H9 (cell line): ENCODE measurements at regions not wholly inside any gene's neighbourhood (a gene's known extent, or its start where the extent isn't known, plus 50 kb on each side); places are given as distances from the start of the nearest gene placed in this dataset.

Experiments
- DNase-seq: peaks from one replicate; pipeline ENCODE4 v3.0.0-alpha.2; 2017
- H2AFZ ChIP-seq: one replicate; pipeline ENCODE4 v1.6.1; 2013; ENCODE audit warnings: mild to moderate bottlenecking, low read length, control low read depth, moderate library complexity
- H2AK5ac ChIP-seq: 2 replicates; pipeline ENCODE4 v1.6.1; 2013; ENCODE audit warnings: low read length, control low read depth, mixed read lengths; ENCODE audit not compliant: insufficient read length
- H2BK120ac ChIP-seq: one replicate; pipeline ENCODE4 v1.6.1; 2013; ENCODE audit warnings: low read depth, mild to moderate bottlenecking, low read length, control low read depth, inconsistent platforms; ENCODE audit not compliant: poor library complexity, severe bottlenecking
- H2BK12ac ChIP-seq: 2 replicates; pipeline ENCODE4 v1.6.1; 2013; ENCODE audit warnings: low read length, control low read depth, mixed read lengths, low read depth; ENCODE audit not compliant: insufficient read length
- H2BK15ac ChIP-seq: 2 replicates; pipeline ENCODE4 v1.6.1; 2013; ENCODE audit warnings: low read depth, low read length, control low read depth
- H2BK20ac ChIP-seq: one replicate; pipeline ENCODE4 v1.6.1; 2013; ENCODE audit warnings: low read depth, mild to moderate bottlenecking, low read length, control low read depth, inconsistent platforms; ENCODE audit not compliant: poor library complexity, severe bottlenecking
- H2BK5ac ChIP-seq: 2 replicates; pipeline ENCODE4 v1.6.1; 2013; ENCODE audit warnings: low read length, control low read depth, mixed read lengths; ENCODE audit not compliant: insufficient read length
- H3K14ac ChIP-seq: 2 replicates; pipeline ENCODE4 v1.6.1; 2013; ENCODE audit warnings: low read length, control low read depth; ENCODE audit not compliant: insufficient read depth
- H3K18ac ChIP-seq: 2 replicates; pipeline ENCODE4 v1.6.1; 2013; ENCODE audit warnings: low read depth, mild to moderate bottlenecking, mixed read lengths, low read length, control low read depth; ENCODE audit not compliant: insufficient read length
- H3K23ac ChIP-seq: 2 replicates; pipeline ENCODE4 v1.6.1; 2013; ENCODE audit warnings: low read length, control low read depth, mixed read lengths, low read depth; ENCODE audit not compliant: insufficient read length
- H3K23me2 ChIP-seq: 2 replicates; pipeline ENCODE4 v1.6.1; 2013; ENCODE audit warnings: low read depth, mild to moderate bottlenecking, mixed read lengths, low read length, control low read depth; ENCODE audit not compliant: insufficient read length, poor library complexity, severe bottlenecking
- H3K27ac ChIP-seq: 2 replicates; pipeline ENCODE4 v1.5.1; 2013; ENCODE audit warnings: low read length, control low read depth, mixed read lengths, low read depth; ENCODE audit not compliant: insufficient read length
- H3K27me3 ChIP-seq: 2 replicates; pipeline ENCODE4 v1.6.1; 2013; ENCODE audit warnings: low read length, control low read depth, inconsistent platforms; ENCODE audit not compliant: insufficient read depth
- H3K4ac ChIP-seq: 2 replicates; pipeline ENCODE4 v1.6.1; 2013; ENCODE audit warnings: low read depth, mild to moderate bottlenecking, control low read depth, inconsistent platforms, low read length, moderate library complexity
- H3K4me1 ChIP-seq: 2 replicates; pipeline ENCODE4 v1.6.1; 2013; ENCODE audit warnings: low read length, control low read depth, inconsistent platforms; ENCODE audit not compliant: insufficient read depth
- H3K4me2 ChIP-seq: 2 replicates; pipeline ENCODE4 v1.6.1; 2013; ENCODE audit warnings: low read length, control low read depth, mixed read lengths; ENCODE audit not compliant: insufficient read length, insufficient read depth
- H3K56ac ChIP-seq: 2 replicates; pipeline ENCODE4 v1.6.1; 2013; ENCODE audit warnings: low read depth, mild to moderate bottlenecking, mixed read lengths, low read length, control low read depth; ENCODE audit not compliant: insufficient read length
- H3K79me1 ChIP-seq: 2 replicates; pipeline ENCODE4 v1.6.1; 2013; ENCODE audit warnings: low read depth, mild to moderate bottlenecking, moderate library complexity, low read length, control low read depth, inconsistent platforms; ENCODE audit not compliant: insufficient read depth, poor library complexity, severe bottlenecking
- H3K79me2 ChIP-seq: 2 replicates; pipeline ENCODE4 v1.6.1; 2013; ENCODE audit warnings: low read length, control low read depth, inconsistent platforms; ENCODE audit not compliant: insufficient read depth
- H3K9ac ChIP-seq: 2 replicates; pipeline ENCODE4 v1.6.1; 2013; ENCODE audit warnings: low read length, control low read depth, mixed read lengths; ENCODE audit not compliant: insufficient read length; ENCODE audit errors: extremely low read depth
- H3K9me3 ChIP-seq: one replicate; pipeline ENCODE4 v1.6.1; 2013; ENCODE audit warnings: low read depth, low read length, inconsistent platforms; ENCODE audit not compliant: control insufficient read depth
- H3T11ph ChIP-seq: one replicate; pipeline ENCODE4 v1.6.1; 2013; ENCODE audit warnings: mild to moderate bottlenecking, low read length, control low read depth, inconsistent platforms
- H4K20me1 ChIP-seq: one replicate; pipeline ENCODE4 v1.6.1; 2013; ENCODE audit not compliant: control insufficient read depth, insufficient read length, insufficient read depth
- H4K5ac ChIP-seq: 2 replicates; pipeline ENCODE4 v1.6.1; 2013; ENCODE audit warnings: low read depth, mild to moderate bottlenecking, mixed read lengths, low read length, control low read depth; ENCODE audit not compliant: insufficient read length
- H4K8ac ChIP-seq: replicated peaks from 2 replicates; pipeline ENCODE4 v1.6.1; 2013; ENCODE audit warnings: low read length, control low read depth, mixed read lengths, low read depth; ENCODE audit not compliant: insufficient read length
- H4K91ac ChIP-seq: 2 replicates; pipeline ENCODE4 v1.6.1; 2013; ENCODE audit warnings: low read depth, mild to moderate bottlenecking, moderate library complexity, mixed read lengths, low read length, control low read depth; ENCODE audit not compliant: insufficient read length
- H3K27ac Mint-ChIP-seq, 3 experiments: 2 replicates in 2 of 3; 3 replicates in 1 of 3; pipeline ENCODE4 v1.8.0; 2020 to 2021; ENCODE audit warnings: mixed read lengths in 3 of 3, mild to moderate bottlenecking in 1 of 3, moderate library complexity in 1 of 3
- H3K27me3 Mint-ChIP-seq: 2 replicates; pipeline ENCODE4 v1.8.0; 2021; ENCODE audit warnings: low read depth, mild to moderate bottlenecking, moderate library complexity, mixed read lengths
- H3K36me3 Mint-ChIP-seq, 3 experiments: 2 replicates in 2 of 3; 3 replicates in 1 of 3; pipeline ENCODE4 v1.8.0; 2020 to 2021; ENCODE audit warnings: low read depth in 3 of 3, mixed read lengths in 3 of 3; ENCODE audit not compliant: insufficient read depth in 1 of 3
- H3K4me1 Mint-ChIP-seq, 2 experiments: 2 replicates each; pipeline ENCODE4 v1.8.0; 2020; ENCODE audit warnings: mixed read lengths in 2 of 2
- H3K4me3 Mint-ChIP-seq, 2 experiments: 2 replicates in 1 of 2; 3 replicates in 1 of 2; pipeline ENCODE4 v1.8.0; 2020 to 2021; ENCODE audit warnings: mild to moderate bottlenecking in 2 of 2, mixed read lengths in 2 of 2, moderate library complexity in 1 of 2
- H3K9me3 Mint-ChIP-seq, 2 experiments: 2 replicates in 1 of 2; 3 replicates in 1 of 2; pipeline ENCODE4 v1.8.0; 2020; ENCODE audit warnings: mild to moderate bottlenecking in 2 of 2, mixed read lengths in 2 of 2, moderate library complexity in 1 of 2
- CTCF ChIP-seq: fragments of 200-600 bp; sonication (generic); conservative IDR thresholded peaks from 3 replicates; pipeline ENCODE4 v1.8.0; 2021; ENCODE audit warnings: antibody characterized with exemption, mild to moderate bottlenecking

- Histone ChIP-seq H3K23me2 (no peaks in the 10 kb centered on the region), H2BK12ac (no peak overlapping the region), H2BK15ac (no peak overlapping the region), H2BK5ac (no peak overlapping the region), H3K4me1 (no peaks in the 10 kb centered on the region), H4K5ac (no peak overlapping the region), H3K27ac (no peak overlapping the region), H3K4ac (no peak overlapping the region), H3K9ac (no peak overlapping the region), H2AK5ac (no peak overlapping the region), H3T11ph (no peak overlapping the region), H3K79me2 (no peaks in the 10 kb centered on the region), H3K56ac (no peak overlapping the region), H2BK120ac (no peak overlapping the region), H3K27me3 (no peaks in the 10 kb centered on the region), H3K18ac (no peak overlapping the region), H3K4me2 (no peak overlapping the region), H4K20me1 (no peaks in the 10 kb centered on the region), H3K23ac (no peak overlapping the region), H4K91ac (no peak overlapping the region), H3K79me1 (no peaks in the 10 kb centered on the region), H2AFZ (no peak overlapping the region), H4K8ac (no peak overlapping the region), H2BK20ac (no peak overlapping the region), H3K14ac (no peak overlapping the region), H3K9me3 (no peaks in the 10 kb centered on the region)
- no peaks in the 10 kb centered on the region for H3K27me3 Mint-ChIP-seq
- H3K27ac Mint-ChIP-seq: no peak overlapping the region
- TF ChIP-seq CTCF: no peak
- peaks cover 4 to 5% of the 10 kb centered on the region in 2 experiments; a peak in 2 of 4 replicates for H3K4me1 Mint-ChIP-seq
- H3K4me3 Mint-ChIP-seq: no peak overlapping the region
- H3K9me3 Mint-ChIP-seq: no peaks in the 10 kb centered on the region
- H3K36me3 Mint-ChIP-seq: no peaks in the 10 kb centered on the region
- DNase-seq: no peak
Measured at GRCh38 chr15:87243474-87243873, 1013.1 kb downstream of the NTRK3 start.
